T-helper 2 cell treated with Interferon-gamma antibody and Interleukin-4, amounts not matched to agents 5 μg/mL and 100 μg/mL, for 36 hours (primary cell): ENCODE measurements at regions not wholly inside any gene's neighbourhood (a gene's known extent, or its start where the extent isn't known, plus 50 kb on each side); places are given as distances from the start of the nearest gene placed in this dataset.
A peak's percentile ranks its signal among the peaks of the same experiment; 100 is the strongest.

Experiments
- DNase-seq: peaks from one replicate; pipeline ENCODE4 v3.0.0; 2021; ENCODE audit warnings: low spot score
- H3K27ac Mint-ChIP-seq: one replicate; pipeline ENCODE4 v1.8.0; 2021; ENCODE audit warnings: mild to moderate bottlenecking, mixed read lengths
- H3K27me3 Mint-ChIP-seq: one replicate; pipeline ENCODE4 v1.8.0; 2021; ENCODE audit warnings: low read depth, mixed read lengths
- H3K36me3 Mint-ChIP-seq: one replicate; pipeline ENCODE4 v1.8.0; 2021; ENCODE audit warnings: low read depth, mixed read lengths
- H3K4me1 Mint-ChIP-seq: one replicate; pipeline ENCODE4 v1.8.0; 2021; ENCODE audit warnings: low read depth, mixed read lengths
- H3K4me3 Mint-ChIP-seq: one replicate; pipeline ENCODE4 v1.8.0; 2022; ENCODE audit warnings: mild to moderate bottlenecking, moderate library complexity, mixed read lengths
- H3K9me3 Mint-ChIP-seq: one replicate; pipeline ENCODE4 v1.8.0; 2021; ENCODE audit warnings: mixed read lengths

- Mint-ChIP-seq H3K9me3 (no peaks in the 10 kb centered on the region), H3K4me1 (peaks cover 74% of the 10 kb centered on the region), H3K27me3 (no peaks in the 10 kb centered on the region), H3K4me3 (peak overlapping the region; percentile 66), H3K27ac (peak overlapping the region; percentile 93), H3K36me3 (peaks cover 16% of the 10 kb centered on the region)
- DNase-seq, result peak; percentile 55
These were observed 535.1 kb downstream of the RNF144A start for GRCh38 chr2:7452110-7452876.

GRCh38 chr2:7454592-7454991, 537.4 kb downstream of the RNF144A start:
- Mint-ChIP-seq H3K4me1 (peaks cover 62% of the 10 kb centered on the region), H3K36me3 (peaks cover 21% of the 10 kb centered on the region), H3K4me3 (peak overlapping the region; percentile 19), H3K9me3 (peaks cover under 1% of the 10 kb centered on the region), H3K27me3 (no peaks in the 10 kb centered on the region), H3K27ac (peak overlapping the region; percentile 93)
- DNase-seq, result no peak

GRCh38 chr2:7456762-7457161, 539.5 kb downstream of the RNF144A start:
- Mint-ChIP-seq H3K27ac (no peak overlapping the region), H3K4me3 (no peak overlapping the region), H3K36me3 (peaks cover 29% of the 10 kb centered on the region), H3K9me3 (peaks cover 15% of the 10 kb centered on the region), H3K27me3 (no peaks in the 10 kb centered on the region), H3K4me1 (peaks cover 43% of the 10 kb centered on the region)
- DNase-seq, result no peak

GRCh38 chr2:7458066-7458465, 540.9 kb downstream of the RNF144A start:
- Mint-ChIP-seq H3K4me1 (peaks cover 30% of the 10 kb centered on the region), H3K36me3 (peaks cover 30% of the 10 kb centered on the region), H3K27ac (no peak overlapping the region), H3K4me3 (no peak overlapping the region), H3K27me3 (no peaks in the 10 kb centered on the region), H3K9me3 (peaks cover 25% of the 10 kb centered on the region)
- DNase-seq, result no peak

GRCh38 chr2:7467782-7468447, 550.7 kb downstream of the RNF144A start:
- Mint-ChIP-seq H3K9me3 (peaks cover 30% of the 10 kb centered on the region), H3K4me1 (peaks cover 44% of the 10 kb centered on the region), H3K4me3 (peak overlapping the region; percentile 18), H3K27ac (peak overlapping the region; percentile 94), H3K36me3 (peaks cover 27% of the 10 kb centered on the region), H3K27me3 (no peaks in the 10 kb centered on the region)
- DNase-seq, result peak; percentile 75

GRCh38 chr2:7468448-7468828, 551.2 kb downstream of the RNF144A start:
- Mint-ChIP-seq H3K27me3 (no peaks in the 10 kb centered on the region), H3K36me3 (peaks cover 26% of the 10 kb centered on the region), H3K9me3 (peaks cover 25% of the 10 kb centered on the region), H3K4me1 (peaks cover 48% of the 10 kb centered on the region), H3K27ac (peak overlapping the region; percentile 94), H3K4me3 (peak overlapping the region; percentile 18)
- no peak for DNase-seq

- peaks cover 24% of the 10 kb centered on the region for H3K36me3 Mint-ChIP-seq
- peaks cover 48% of the 10 kb centered on the region for H3K4me1 Mint-ChIP-seq
- H3K27ac Mint-ChIP-seq, result peak overlapping the region; percentile 94
- no peaks in the 10 kb centered on the region for H3K27me3 Mint-ChIP-seq
- DNase-seq, result no peak
- H3K9me3 Mint-ChIP-seq, result peaks cover 22% of the 10 kb centered on the region
- H3K4me3 Mint-ChIP-seq, result peak overlapping the region; percentile 18
These were observed 551.7 kb downstream of the RNF144A start for GRCh38 chr2:7468955-7469354.

GRCh38 chr2:7471185-7471584, 554.0 kb downstream of the RNF144A start:
- peaks cover 61% of the 10 kb centered on the region for H3K4me1 Mint-ChIP-seq
- peaks cover 19% of the 10 kb centered on the region for H3K36me3 Mint-ChIP-seq

GRCh38 chr2:7472465-7472864, 555.3 kb downstream of the RNF144A start:
- Mint-ChIP-seq H3K27me3 (no peaks in the 10 kb centered on the region), H3K27ac (no peak overlapping the region), H3K36me3 (peaks cover 14% of the 10 kb centered on the region), H3K4me1 (peaks cover 69% of the 10 kb centered on the region), H3K9me3 (peaks cover 11% of the 10 kb centered on the region), H3K4me3 (no peak overlapping the region)
- DNase-seq, result no peak

More at GRCh38 chr2:7471185-7471584, 554.0 kb downstream of the RNF144A start:
- Mint-ChIP-seq H3K9me3 (peaks cover 15% of the 10 kb centered on the region), H3K4me3 (no peak overlapping the region), H3K27ac (peak overlapping the region; percentile 52), H3K27me3 (no peaks in the 10 kb centered on the region)
- DNase-seq, result no peak

GRCh38 chr2:7473135-7473771, 556.0 kb downstream of the RNF144A start:
- DNase-seq, result no peak
- Mint-ChIP-seq H3K36me3 (peaks cover 7% of the 10 kb centered on the region), H3K27me3 (no peaks in the 10 kb centered on the region), H3K27ac (no peak overlapping the region), H3K4me3 (peak overlapping the region; percentile 30), H3K9me3 (peaks cover 6% of the 10 kb centered on the region), H3K4me1 (peaks cover 63% of the 10 kb centered on the region)

- H3K27ac Mint-ChIP-seq, result no peak overlapping the region
- no peaks in the 10 kb centered on the region for H3K27me3 Mint-ChIP-seq
- no peak for DNase-seq
- H3K4me3 Mint-ChIP-seq, result no peak overlapping the region
- H3K36me3 Mint-ChIP-seq, result peaks cover 7% of the 10 kb centered on the region
- peaks cover 6% of the 10 kb centered on the region for H3K9me3 Mint-ChIP-seq
- H3K4me1 Mint-ChIP-seq, result peaks cover 46% of the 10 kb centered on the region
These were observed 559.2 kb downstream of the RNF144A start for GRCh38 chr2:7476371-7476770.

GRCh38 chr2:7479603-7480002, 562.4 kb downstream of the RNF144A start:
- DNase-seq, result no peak
- Mint-ChIP-seq H3K4me3 (no peak overlapping the region), H3K9me3 (peaks cover 21% of the 10 kb centered on the region), H3K4me1 (peaks cover 34% of the 10 kb centered on the region), H3K27ac (no peak overlapping the region), H3K36me3 (peaks cover 21% of the 10 kb centered on the region), H3K27me3 (no peaks in the 10 kb centered on the region)

- no peak for DNase-seq
- Mint-ChIP-seq H3K27ac (no peak overlapping the region), H3K4me1 (peaks cover 27% of the 10 kb centered on the region), H3K27me3 (no peaks in the 10 kb centered on the region), H3K9me3 (peaks cover 18% of the 10 kb centered on the region), H3K36me3 (peaks cover 21% of the 10 kb centered on the region), H3K4me3 (no peak overlapping the region)
These were observed 563.2 kb downstream of the RNF144A start for GRCh38 chr2:7480431-7480830.

- peaks cover 9% of the 10 kb centered on the region for H3K36me3 Mint-ChIP-seq
- H3K27me3 Mint-ChIP-seq, result no peaks in the 10 kb centered on the region
- no peak overlapping the region for H3K27ac Mint-ChIP-seq
- peaks cover 34% of the 10 kb centered on the region for H3K9me3 Mint-ChIP-seq
- no peak for DNase-seq
- H3K4me3 Mint-ChIP-seq, result no peak overlapping the region
- no peaks in the 10 kb centered on the region for H3K4me1 Mint-ChIP-seq
These were observed 573.5 kb downstream of the RNF144A start for GRCh38 chr2:7490672-7491071.
